ENCODE measurements at regions not wholly inside any gene's neighbourhood (a gene's known extent, or its start where the extent isn't known, plus 50 kb on each side); places are given as distances from the start of the nearest gene placed in this dataset.
"Not testable (repeated sequence)": the region's sequence is repeated elsewhere in the genome, so short reads cannot be mapped to it uniquely, and the experiment has no call there.

- H2AK9ac ChIP-seq (replicated peaks; ENCODE audit: low read depth, low read length, poor library complexity); POLR2A ChIA-PET (ENCODE audit: unreplicated experiment); BruUV-seq (replicated peaks); H3K9me3 ChIP-seq (ENCODE audit: control insufficient read depth, insufficient read depth, low read length); H4K8ac ChIP-seq (ENCODE audit: low read depth in 2 of 2, low read length in 2 of 2); CTCF ChIA-PET; H3K79me1 ChIP-seq (ENCODE audit: low read depth in 1 of 2, low read length in 2 of 2); H2BK120ac ChIP-seq (ENCODE audit: low read depth, low read length); H3K4me3 ChIP-seq (ENCODE audit: insufficient read depth, low read depth, low read length); H4K5ac ChIP-seq (ENCODE audit: low read depth, low read length); H3K9me1 ChIP-seq (ENCODE audit: insufficient read depth, low read length); DNase-seq; H2AFZ ChIP-seq (replicated peaks; ENCODE audit: low read length, poor library complexity); H3K4me1 ChIP-seq (ENCODE audit: control insufficient read depth, insufficient read depth, low read length); H2BK20ac ChIP-seq (ENCODE audit: low read depth, low read length); H4K91ac ChIP-seq (ENCODE audit: insufficient read depth, low read depth, low read length); H3K14ac ChIP-seq (replicated peaks; ENCODE audit: low read depth, low read length); H4K20me1 ChIP-seq (ENCODE audit: insufficient read depth, low read length); H2AK5ac ChIP-seq (ENCODE audit: low read depth, low read length); H3K36me3 ChIP-seq (ENCODE audit: control insufficient read depth, insufficient read depth, low read length); H3K27ac ChIP-seq (ENCODE audit: insufficient read depth, low read length); intact Hi-C loops (cut with micrococcal nuclease); H3K4ac ChIP-seq (ENCODE audit: low read depth, low read length); dilution Hi-C loops (cut with HindIII; ENCODE audit: low sequenced_read_pairs, unreplicated experiment); ATAC-seq (ENCODE audit: low read depth); H3K18ac ChIP-seq (ENCODE audit: low read depth, low read length); H2BK5ac ChIP-seq (ENCODE audit: low read depth, low read length, poor library complexity, severe bottlenecking); H3K56ac ChIP-seq (ENCODE audit: extremely low read depth, insufficient read depth, low read length); in situ Hi-C loops (cut with MboI; ENCODE audit: low sequenced_read_pairs); H2BK15ac ChIP-seq (ENCODE audit: low read depth, low read length); H3K23ac ChIP-seq (ENCODE audit: low read depth, low read length); H3K9ac ChIP-seq (ENCODE audit: low read depth, low read length); H3K4me2 ChIP-seq (ENCODE audit: low read depth, low read length): not testable (repeated sequence)
- peaks cover 19% of the 10 kb centered on the region for H3K27me3 ChIP-seq (ENCODE audit: control insufficient read depth, insufficient read depth, low read length)
Observed at GRCh38 chr16:65735615-65736014, 613.8 kb upstream of the CDH11 start.
